8988T (cell line): ENCODE measurements at regions not wholly inside any gene's neighbourhood (a gene's known extent, or its start where the extent isn't known, plus 50 kb on each side); places are given as distances from the start of the nearest gene placed in this dataset.

Experiments used
- DNase-seq: peaks from one replicate; pipeline ENCODE4 v3.0.0; 2011

GRCh38 chr6:132868057-132868456 is 53.7 kb downstream of the RPS12 start:
- DNase-seq: no peak

GRCh38 chr6:132872923-132873322 is 58.6 kb downstream of the RPS12 start:
- no peak for DNase-seq

GRCh38 chr6:132877003-132877402 is 62.6 kb downstream of the RPS12 start:
- DNase-seq: no peak

- no peak for DNase-seq
Measured at GRCh38 chr6:132887204-132887603, 72.8 kb downstream of the RPS12 start.

GRCh38 chr6:132888701-132889100 is 74.3 kb downstream of the RPS12 start:
- DNase-seq: no peak

- DNase-seq: no peak
Measured at GRCh38 chr6:132892929-132893771, 78.8 kb downstream of the RPS12 start.

DNA sequence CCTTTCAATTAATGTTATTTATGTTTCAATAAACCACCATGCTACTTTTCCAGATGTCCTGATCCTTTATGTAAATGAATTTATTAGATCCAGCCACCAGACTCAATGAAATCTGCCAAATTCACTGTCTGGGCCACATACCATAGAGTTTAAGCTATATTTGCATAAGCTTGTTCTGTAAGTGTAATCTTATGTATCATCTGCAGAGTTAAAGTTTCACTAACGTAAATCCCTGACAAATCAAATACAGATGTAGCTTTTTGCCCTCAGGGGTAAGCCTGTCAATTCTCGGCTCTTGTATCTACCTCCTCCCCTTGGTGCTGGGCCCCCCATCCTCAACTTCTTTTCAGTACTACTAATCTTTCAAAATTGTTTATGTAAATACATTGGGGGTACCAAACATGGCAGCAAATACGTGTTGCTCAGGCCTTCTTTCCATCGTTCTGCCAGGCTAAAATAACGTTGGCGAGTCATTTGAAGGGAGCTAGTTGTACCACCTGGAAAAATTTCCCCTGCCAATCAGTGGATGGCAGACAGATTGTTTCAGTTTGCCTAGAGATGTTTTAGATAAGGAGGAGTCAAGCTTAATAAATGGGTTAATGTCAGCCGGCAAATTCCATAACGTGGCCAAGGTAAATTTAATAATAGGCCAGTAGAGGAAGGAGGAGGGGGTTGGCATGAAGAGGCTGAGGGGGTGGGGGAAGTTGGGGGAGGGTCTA is 79.6 kb downstream of the RPS12 start:
- no peak for DNase-seq

DNA sequence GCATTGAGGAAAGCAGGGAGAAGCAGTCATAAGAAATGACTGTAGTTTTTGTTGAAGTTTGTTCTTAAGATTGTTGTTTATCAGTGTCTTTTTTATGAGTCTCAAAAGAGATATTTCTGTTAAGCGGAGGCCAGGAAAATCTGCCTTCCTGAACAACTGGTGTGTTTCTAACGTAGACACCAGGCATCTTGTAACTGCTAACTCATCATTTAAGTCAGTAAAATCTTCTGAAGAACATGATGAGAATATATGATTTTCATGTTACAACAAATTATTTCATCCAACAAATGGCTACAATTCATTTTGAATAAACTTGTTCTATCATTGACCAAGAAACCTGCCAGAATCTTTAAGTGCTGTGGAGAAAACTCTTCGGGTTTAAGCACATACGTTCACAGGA is 84.0 kb downstream of the RPS12 start:
- no peak for DNase-seq

GRCh38 chr6:132900849-132901248 is 86.5 kb downstream of the RPS12 start:
- no peak for DNase-seq

DNA sequence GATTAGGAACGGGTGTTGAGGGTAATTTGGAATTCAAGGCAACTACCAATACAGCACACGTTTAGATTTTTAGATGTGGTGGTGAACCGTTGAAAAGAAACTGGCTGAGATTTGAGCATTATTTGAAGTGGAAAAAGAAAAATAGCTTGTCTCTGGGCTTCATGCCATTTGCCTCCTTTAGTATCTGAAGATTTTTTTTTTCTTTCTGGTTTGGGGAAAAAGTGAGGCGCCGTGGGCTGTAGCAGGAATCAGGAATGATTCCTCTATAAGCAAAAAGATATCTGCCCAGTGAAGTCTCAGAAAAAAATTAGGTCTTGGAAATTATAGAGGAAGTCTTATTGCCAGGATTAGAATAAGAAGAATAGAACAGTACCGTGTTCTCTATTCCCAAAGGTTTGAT is 88.5 kb downstream of the RPS12 start:
- DNase-seq: no peak

GRCh38 chr6:132907231-132907630 is 92.9 kb downstream of the RPS12 start:
- DNase-seq: no peak

- no peak for DNase-seq
Measured at GRCh38 chr6:132907914-132908313, 93.5 kb downstream of the RPS12 start.

- no peak for DNase-seq
Measured at GRCh38 chr6:132909742-132910141, 95.4 kb downstream of the RPS12 start.

GRCh38 chr6:132910759-132911158 is 96.4 kb downstream of the RPS12 start:
- DNase-seq: no peak

- DNase-seq: no peak
Measured at GRCh38 chr6:132919045-132919860, 104.9 kb downstream of the RPS12 start.

- DNase-seq: no peak
Measured at GRCh38 chr6:132927713-132928112, 113.3 kb downstream of the RPS12 start.

DNA sequence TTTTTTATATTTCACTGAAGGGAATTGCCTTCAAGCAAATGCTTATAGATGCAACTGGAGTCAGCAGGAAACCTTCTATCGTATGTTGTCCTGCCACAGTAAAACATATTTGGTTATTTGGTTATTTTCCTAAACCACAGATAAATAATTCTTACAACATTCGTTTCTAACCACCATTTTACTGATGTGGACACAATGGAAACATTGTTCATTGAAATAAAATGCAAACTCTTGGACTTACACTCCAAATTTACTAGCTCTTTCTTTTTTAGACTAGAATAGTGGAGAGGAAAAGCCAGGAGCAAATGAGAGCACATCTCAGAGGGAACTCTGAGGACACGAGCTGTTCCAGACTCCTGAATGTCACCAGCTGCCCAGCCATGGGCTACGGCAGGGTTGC is 114.8 kb downstream of the RPS12 start:
- no peak for DNase-seq

- no peak for DNase-seq
Measured at GRCh38 chr6:132931313-132931712, 116.9 kb downstream of the RPS12 start.

GRCh38 chr6:132931936-132932514 is 117.7 kb downstream of the RPS12 start:
- no peak for DNase-seq

- no peak for DNase-seq
Measured at GRCh38 chr6:132932588-132932987, 118.2 kb downstream of the RPS12 start.

GRCh38 chr6:132933090-132933489 is 118.7 kb downstream of the RPS12 start:
- no peak for DNase-seq

DNA sequence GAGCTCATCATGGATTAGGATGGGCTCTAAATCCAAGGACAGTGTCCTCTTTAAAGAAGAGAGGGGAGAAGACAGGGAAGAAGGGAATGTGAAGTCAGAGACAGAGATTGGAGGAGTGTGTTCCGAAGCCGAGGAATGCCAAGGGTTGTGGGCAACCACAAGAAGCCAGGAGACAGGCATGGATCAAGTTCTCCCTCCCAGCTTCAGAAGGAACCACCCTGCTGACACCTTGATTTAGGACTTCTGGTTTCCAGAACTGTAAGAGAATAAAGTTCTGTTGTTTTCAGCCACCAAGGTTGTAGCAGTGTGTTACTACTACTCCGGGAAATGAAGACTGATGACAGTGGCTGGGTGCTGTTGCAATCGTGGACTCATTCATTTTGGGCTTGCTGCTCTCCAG is 120.1 kb downstream of the RPS12 start:
- DNase-seq: no peak

DNA sequence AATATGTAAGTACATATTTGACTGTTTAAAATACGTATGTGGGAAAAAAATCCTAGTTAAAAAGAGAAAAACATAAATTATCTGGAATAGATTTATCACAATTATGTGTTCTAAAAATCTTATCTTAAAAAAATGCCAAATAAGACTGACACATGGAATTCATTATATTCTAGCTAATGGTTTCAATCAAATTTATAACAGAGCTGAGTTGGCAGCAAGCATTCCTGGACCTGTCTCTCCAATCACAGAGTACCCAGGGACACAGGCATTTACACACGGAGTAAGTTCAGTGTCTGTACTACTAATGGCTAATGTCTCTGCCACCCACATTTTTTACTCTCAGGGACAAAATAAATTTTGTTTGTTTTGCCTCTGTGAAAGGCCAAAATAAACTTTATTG is 122.3 kb downstream of the RPS12 start:
- DNase-seq: no peak
